IPS DF 4.7 (cell line): ENCODE measurements at regions not wholly inside any gene's neighbourhood (a gene's known extent, or its start where the extent isn't known, plus 50 kb on each side); places are given as distances from the start of the nearest gene placed in this dataset.

Experiments used
- DNase-seq: peaks from one replicate; pipeline ENCODE4 v3.0.0-alpha.2; 2013; ENCODE audit warnings: low spot score; ENCODE audit errors: extremely low read depth

GRCh38 chr15:66848116-66848515 is 146.1 kb downstream of the SMAD6 start:
- DNase-seq, result no peak

GRCh38 chr15:66848686-66849392 is 146.8 kb downstream of the SMAD6 start:
- DNase-seq, result no peak

- no peak for DNase-seq
Observed at GRCh38 chr15:66849393-66849745, 147.3 kb downstream of the SMAD6 start.

GRCh38 chr15:66849746-66850077 is 147.7 kb downstream of the SMAD6 start:
- no peak for DNase-seq

- no peak for DNase-seq
Observed at GRCh38 chr15:66850078-66850991, 148.3 kb downstream of the SMAD6 start.

GRCh38 chr15:66850996-66851310 is 148.9 kb downstream of the SMAD6 start:
- DNase-seq, result no peak

GRCh38 chr15:66851311-66852063 is 149.5 kb downstream of the SMAD6 start:
- DNase-seq, result no peak

- DNase-seq, result no peak
Observed at GRCh38 chr15:66852064-66852905, 150.2 kb downstream of the SMAD6 start.

GRCh38 chr15:66854012-66854965 is 152.3 kb downstream of the SMAD6 start:
- DNase-seq, result no peak

GRCh38 chr15:66855041-66855440 is 153.0 kb downstream of the SMAD6 start:
- DNase-seq, result no peak

GRCh38 chr15:66857694-66858093 is 155.7 kb downstream of the SMAD6 start:
- DNase-seq, result no peak

- DNase-seq, result no peak
Observed at GRCh38 chr15:66858423-66859207, 156.6 kb downstream of the SMAD6 start.

GRCh38 chr15:66859688-66860253 is 157.7 kb downstream of the SMAD6 start:
- DNase-seq, result no peak

GRCh38 chr15:66860844-66861243 is 158.8 kb downstream of the SMAD6 start:
- DNase-seq, result no peak

- DNase-seq, result no peak
Observed at GRCh38 chr15:66862111-66862939, 160.3 kb downstream of the SMAD6 start.

GRCh38 chr15:66862940-66863335 is 160.9 kb downstream of the SMAD6 start:
- DNase-seq, result no peak

- no peak for DNase-seq
Observed at GRCh38 chr15:66863390-66864085, 161.5 kb downstream of the SMAD6 start.
